Activated T-cell treated with anti-CD3 and anti-CD28 coated beads, Interleukin-2, amount 50 U/mL, for 48 hours (primary cell): ENCODE measurements at regions not wholly inside any gene's neighbourhood (a gene's known extent, or its start where the extent isn't known, plus 50 kb on each side); places are given as distances from the start of the nearest gene placed in this dataset.

ENCODE experiments used
- DNase-seq, 2 experiments: peaks; one replicate each; pipeline ENCODE4 v3.0.0-alpha.2; 2020

- peak in 1 of 2 experiments; percentile 64 for DNase-seq
Measured at GRCh38 chr12:12017135-12017581, 53.6 kb upstream of the BCL2L14 start.

- DNase-seq = no peak
Measured at GRCh38 chr12:12017798-12018197, 52.9 kb upstream of the BCL2L14 start.

GRCh38 chr12:12018454-12018853, 52.3 kb upstream of the BCL2L14 start:
- DNase-seq = peak in 1 of 2 experiments; percentile 18

GRCh38 chr12:12019881-12020280, 50.9 kb upstream of the BCL2L14 start:
- DNase-seq = no peak

- DNase-seq = peak in 1 of 2 experiments; percentile 17
Measured at GRCh38 chr12:12020762-12021161, 50.0 kb upstream of the BCL2L14 start.
